HCT116 (cell line): ENCODE measurements at regions not wholly inside any gene's neighbourhood (a gene's known extent, or its start where the extent isn't known, plus 50 kb on each side); places are given as distances from the start of the nearest gene placed in this dataset.

Source experiments
- ATAC-seq: fragments of 200-7000 bp; cut with Tn5 transposase; 2 replicates; pipeline ENCODE4 v1.9.1; 2020; ENCODE audit warnings: mild to moderate bottlenecking, moderate library complexity
- BruUV-seq: library from RNA; stranded (reverse); fragments of 400-500 nt; replicated peaks from 2 replicates; lab custom pipeline; 2021; lab: Mats Ljungman, UMichigan
- CTCF ChIA-PET: fragments of 300-600 bp; sonication (Branson Sonifier 250); formaldehyde crosslinking; loops from one replicate; lab custom pipeline; 2021; ENCODE audit warnings: antibody characterized with exemption; lab: Charles Lee
- POLR2A ChIA-PET: fragments of 300-600, 350-600 bp; sonication (Branson Sonifier 250); formaldehyde crosslinking; loops from one replicate; lab custom pipeline; 2021; ENCODE audit warnings: antibody characterized with exemption; lab: Charles Lee
- RAD21 ChIA-PET, 2 experiments: fragments of 300-600 bp; sonication (Branson Sonifier 250); formaldehyde crosslinking; loops; one replicate each; lab custom pipeline; 2023; ENCODE audit warnings: low total read pairs in 2 of 2; ENCODE audit not compliant: uncharacterized antibody in 2 of 2, unreplicated experiment in 2 of 2, low non-redundant PET in 1 of 2; lab: Charles Lee
- DNase-seq: peaks from one replicate; pipeline ENCODE4 v3.0.0-alpha.2; 2010; ENCODE audit warnings: low read depth, low spot score
- H2AFZ ChIP-seq: fragments of 200-600 bp; shearing (Covaris generic), sonication (generic); 2 replicates; pipeline ENCODE4 v1.6.1; 2017; ENCODE audit warnings: low read depth, mixed run types, mixed read lengths, antibody characterized with exemption, low read length; ENCODE audit not compliant: poor library complexity, severe bottlenecking
- H3K27ac ChIP-seq: 2 replicates; pipeline ENCODE4 v1.5.1; 2012; ENCODE audit warnings: low read depth, low read length
- H3K27me3 ChIP-seq: fragments of 200-600 bp; sonication (generic); 2 replicates; pipeline ENCODE4 v1.6.1; 2016; ENCODE audit warnings: mixed run types, low read length, mixed read lengths; ENCODE audit not compliant: insufficient read depth
- H3K36me3 ChIP-seq, 2 experiments: fragments of 200-500 bp in 1 of 2; fragments of 200-600 bp in 1 of 2; sonication (Bioruptor generic) in 1 of 2; sonication (generic) in 1 of 2; 2 replicates each; pipeline versions ENCODE4 v1.5.1 to v1.6.1; 2014 to 2016; ENCODE audit warnings: low read length in 2 of 2, inconsistent platforms in 1 of 2, mixed read lengths in 1 of 2, mixed run types in 1 of 2; ENCODE audit not compliant: insufficient read depth in 2 of 2, control insufficient read depth in 1 of 2
- H3K4me1 ChIP-seq, 2 experiments: fragments of 200-600 bp in 1 of 2; sonication (generic) in 1 of 2; 2 replicates each; pipeline versions ENCODE4 v1.5.1 to v1.6.1; 2012 to 2017; ENCODE audit warnings: low read length in 2 of 2, inconsistent platforms in 1 of 2, mild to moderate bottlenecking in 1 of 2, mixed read lengths in 1 of 2, mixed run types in 1 of 2, moderate library complexity in 1 of 2; ENCODE audit not compliant: insufficient read depth in 2 of 2, control insufficient read depth in 1 of 2
- H3K4me2 ChIP-seq: fragments of 200-600 bp; sonication (generic); 2 replicates; pipeline ENCODE4 v1.6.1; 2017; ENCODE audit warnings: mixed run types, low read length, mixed read lengths
- H3K4me3 ChIP-seq, 2 experiments: fragments of 200-600 bp in 1 of 2; sonication (generic) in 1 of 2; replicated peaks in 1 of 2; 2 replicates each; pipeline ENCODE4 v1.5.1; 2011 to 2016; ENCODE audit warnings: low read length in 2 of 2, control low read depth in 1 of 2, low read depth in 1 of 2, mild to moderate bottlenecking in 1 of 2, mixed read lengths in 1 of 2, mixed run types in 1 of 2
- H3K79me2 ChIP-seq: fragments of 200-600 bp; sonication (generic); 2 replicates; pipeline ENCODE4 v1.6.1; 2017; ENCODE audit warnings: mild to moderate bottlenecking, mixed run types, low read length, moderate library complexity, mixed read lengths; ENCODE audit not compliant: insufficient read depth
- H3K9ac ChIP-seq: fragments of 200-600 bp; sonication (generic); 2 replicates; pipeline ENCODE4 v1.6.1; 2016; ENCODE audit warnings: low read length, mixed read lengths
- H3K9me2 ChIP-seq: fragments of 200-600 bp; sonication (generic), shearing (Covaris generic); 2 replicates; pipeline ENCODE4 v1.6.1; 2017; ENCODE audit warnings: mixed run types, mild to moderate bottlenecking, moderate library complexity; ENCODE audit not compliant: insufficient read depth
- H3K9me3 ChIP-seq, 2 experiments: fragments of 200-500 bp in 1 of 2; fragments of 200-600 bp in 1 of 2; sonication (Bioruptor generic) in 1 of 2; sonication (generic) in 1 of 2; 2 replicates each; pipeline ENCODE4 v1.6.1; 2014 to 2017; ENCODE audit warnings: low read length in 2 of 2, mixed read lengths in 2 of 2, inconsistent platforms in 1 of 2, low read depth in 1 of 2, mild to moderate bottlenecking in 1 of 2, mixed run types in 1 of 2, moderate library complexity in 1 of 2; ENCODE audit not compliant: control insufficient read depth in 1 of 2, insufficient read depth in 1 of 2
- H4K20me1 ChIP-seq: fragments of 200-600 bp; sonication (generic), shearing (Covaris generic); 2 replicates; pipeline ENCODE4 v1.6.1; 2017; ENCODE audit warnings: mixed run types, mild to moderate bottlenecking, moderate library complexity; ENCODE audit not compliant: insufficient read depth
- ATF3 ChIP-seq: IDR thresholded peaks from 2 replicates; pipeline ENCODE4 v1.6.1; 2012
- CBX3 ChIP-seq: IDR thresholded peaks from 2 replicates; pipeline ENCODE4 v1.6.1; 2012; ENCODE audit warnings: low read depth
- CTCF ChIP-seq, 3 experiments: fragments of 200-600 bp in 1 of 3; sonication (generic) in 1 of 3; IDR thresholded peaks in 2 of 3; conservative IDR thresholded peaks in 1 of 3; 2 replicates each; pipeline ENCODE4 v1.5.1; 2012 to 2017; ENCODE audit warnings: low read depth in 2 of 3, low read length in 2 of 3, antibody characterized with exemption in 1 of 3, borderline replicate concordance in 1 of 3, control low read depth in 1 of 3, mild to moderate bottlenecking in 1 of 3, mixed read lengths in 1 of 3, mixed run types in 1 of 3, moderate library complexity in 1 of 3; ENCODE audit not compliant: insufficient read depth in 1 of 3
- ELF1 ChIP-seq: IDR thresholded peaks from 2 replicates; pipeline ENCODE4 v1.6.1; 2012; ENCODE audit warnings: low read depth, borderline replicate concordance
- EZH2phosphoT487 ChIP-seq: fragments of 200-600 bp; IDR thresholded peaks from 2 replicates; pipeline ENCODE4 v1.6.1; 2018; ENCODE audit warnings: antibody characterized with exemption, borderline replicate concordance
- FOSL1 ChIP-seq: IDR thresholded peaks from 2 replicates; pipeline ENCODE4 v1.6.1; 2012; ENCODE audit warnings: low read depth
- SIN3A ChIP-seq: IDR thresholded peaks from 2 replicates; pipeline ENCODE4 v1.6.1; 2012; ENCODE audit warnings: low read depth
- SRF ChIP-seq: IDR thresholded peaks from 2 replicates; pipeline ENCODE4 v1.6.1; 2012; ENCODE audit warnings: low read depth
- TCF7L2 ChIP-seq: IDR thresholded peaks from 2 replicates; pipeline ENCODE4 v1.7.0; 2011; ENCODE audit warnings: borderline replicate concordance, inconsistent platforms; ENCODE audit not compliant: insufficient read depth, insufficient read length; ENCODE audit errors: extremely low read depth
- YY1 ChIP-seq: IDR thresholded peaks from 2 replicates; pipeline ENCODE4 v1.6.1; 2011; ENCODE audit warnings: low read length, low read depth, moderate library complexity, mild to moderate bottlenecking; ENCODE audit not compliant: insufficient replicate concordance; ENCODE audit errors: extremely low read depth
- ZBTB33 ChIP-seq: IDR thresholded peaks from 2 replicates; pipeline ENCODE4 v1.6.1; 2011; ENCODE audit warnings: mild to moderate bottlenecking, low read length, moderate library complexity; ENCODE audit not compliant: insufficient replicate concordance; ENCODE audit errors: extremely low read depth
- ZFX ChIP-seq: fragments of 450-650 bp; IDR thresholded peaks from 2 replicates; pipeline ENCODE4 v1.6.1; 2017
- intact Hi-C: fragments of 100-400 bp; cut with micrococcal nuclease; formaldehyde crosslinking; loops from 2 replicates; pipeline ENCODE4 v1.10.0; 2022
- TF ChIP-seq, protein P1 (sequence below): IDR thresholded peaks from 2 replicates; pipeline ENCODE4 v1.6.1; 2012

DNA sequence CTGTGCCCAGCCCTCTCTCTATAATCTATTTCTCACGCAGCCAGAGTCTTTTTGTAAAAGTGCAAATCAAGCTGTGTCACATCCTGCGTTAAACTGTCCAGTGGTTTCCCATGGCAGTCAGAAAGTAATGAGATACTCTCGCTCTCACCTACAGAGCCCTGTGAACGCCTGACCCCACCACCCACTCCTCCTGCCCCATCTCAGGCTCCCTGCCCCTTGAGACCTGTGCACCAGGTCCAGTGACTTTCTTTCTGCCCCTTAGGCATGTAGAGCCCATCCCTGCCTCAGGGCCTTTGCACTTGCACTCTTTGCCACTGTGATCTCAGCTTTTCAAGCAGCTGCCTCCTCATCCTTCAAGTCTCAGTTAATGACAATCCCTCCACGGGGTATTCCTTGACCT lies 58.3 kb upstream of the RASGRP1 start:
- Histone ChIP-seq H3K9ac (no peak overlapping the region), H3K9me3 (no peaks in the 10 kb centered on the region), H3K27me3 (peaks cover 29% of the 10 kb centered on the region), H3K79me2 (no peaks in the 10 kb centered on the region), H3K9me2 (no peaks in the 10 kb centered on the region), H4K20me1 (no peaks in the 10 kb centered on the region), H3K4me1 (no peaks in the 10 kb centered on the region), H3K4me2 (no peak overlapping the region), H3K36me3 (no peaks in the 10 kb centered on the region), H3K27ac (no peak overlapping the region), H2AFZ (no peak overlapping the region), H3K4me3 (no peak overlapping the region)
- DNase-seq = no peak
- ATAC-seq = no peak
- POLR2A ChIA-PET = no interaction called here
- RAD21 ChIA-PET = no interaction called here
- CTCF ChIA-PET = no interaction called here
- TF ChIP-seq ZBTB33 (no peak), FOSL1 (no peak), EZH2phosphoT487 (no peak), CBX3 (no peak)
- BruUV-seq = no TSS peak
- intact Hi-C loops = no loop called here

GRCh38 chr15:38623744-38624143 lies 59.1 kb upstream of the RASGRP1 start:
- H3K27ac ChIP-seq = no peak overlapping the region
- H2AFZ ChIP-seq = no peak overlapping the region
- DNase-seq (no peak), ATAC-seq (no peak)
- H3K4me1 ChIP-seq = no peaks in the 10 kb centered on the region
- RAD21 ChIA-PET = no interaction called here
- CTCF ChIA-PET = interaction anchor here (1.3 kb wide), 1 partner anchor 60 kb away, joined by 4 read pairs; no protein-coding TSS in a partner anchor
- no peaks in the 10 kb centered on the region for H3K9me3 ChIP-seq
- POLR2A ChIA-PET = no interaction called here
- H3K4me3 ChIP-seq = no peak overlapping the region
- intact Hi-C loops = no loop called here
- H3K36me3 ChIP-seq = no peaks in the 10 kb centered on the region
- H3K27me3 ChIP-seq = peaks cover 26% of the 10 kb centered on the region
- H3K4me2 ChIP-seq = no peak overlapping the region
- H4K20me1 ChIP-seq = no peaks in the 10 kb centered on the region
- no peak overlapping the region for H3K9ac ChIP-seq
- no TSS peak for BruUV-seq
- no peaks in the 10 kb centered on the region for H3K9me2 ChIP-seq
- no peaks in the 10 kb centered on the region for H3K79me2 ChIP-seq
- no peak for TF ChIP-seq ELF1
- no peak for TF ChIP-seq FOSL1
- TF ChIP-seq TCF7L2 = no peak
- no peak for TF ChIP-seq CBX3
- no peak for TF ChIP-seq EZH2phosphoT487
- TF ChIP-seq, protein P1, sequence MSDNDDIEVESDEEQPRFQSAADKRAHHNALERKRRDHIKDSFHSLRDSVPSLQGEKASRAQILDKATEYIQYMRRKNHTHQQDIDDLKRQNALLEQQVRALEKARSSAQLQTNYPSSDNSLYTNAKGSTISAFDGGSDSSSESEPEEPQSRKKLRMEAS = no peak
- TF ChIP-seq SIN3A = no peak
- TF ChIP-seq CTCF (IDR thresholded peaks at IDR 0.05 in 2 of 3, conservative IDR thresholded peaks at IDR 0.05 in 1 of 3; ENCODE audit: borderline replicate concordance in 1 of 3, insufficient read depth in 1 of 3, low read depth in 2 of 3, low read length in 2 of 3) = no peak
- TF ChIP-seq ATF3 = no peak
- no peak for TF ChIP-seq SRF
- TF ChIP-seq ZBTB33 = no peak
- TF ChIP-seq YY1 = no peak
- TF ChIP-seq ZFX = no peak
